OCI-LY1 (cell line): ENCODE measurements at regions not wholly inside any gene's neighbourhood (a gene's known extent, or its start where the extent isn't known, plus 50 kb on each side); places are given as distances from the start of the nearest gene placed in this dataset.
"Not testable (repeated sequence)": the region's sequence is repeated elsewhere in the genome, so short reads cannot be mapped to it uniquely, and the experiment has no call there.

Experiments
- H2AFZ ChIP-seq: fragments of 200-600 bp; sonication (generic), shearing (Covaris generic); 2 replicates; pipeline ENCODE4 v1.6.0; 2014; ENCODE audit warnings: antibody characterized with exemption, mild to moderate bottlenecking, low read length
- H3F3A ChIP-seq: fragments of 200-600 bp; sonication (generic), shearing (Covaris generic); 2 replicates; pipeline ENCODE4 v1.6.0; 2014; ENCODE audit warnings: mild to moderate bottlenecking, antibody characterized with exemption, low read length, moderate library complexity; ENCODE audit not compliant: insufficient read depth
- H3K27ac ChIP-seq: fragments of 200-600 bp; sonication (generic); 2 replicates; pipeline ENCODE4 v1.5.1; 2014; ENCODE audit warnings: low read length, mixed run types, mild to moderate bottlenecking, low read depth; ENCODE audit not compliant: poor library complexity, severe bottlenecking
- H3K27me3 ChIP-seq: fragments of 200-600 bp; sonication (generic); 2 replicates; pipeline ENCODE4 v1.6.0; 2014; ENCODE audit warnings: antibody characterized with exemption, mild to moderate bottlenecking, low read length, moderate library complexity; ENCODE audit not compliant: insufficient read depth
- H3K36me3 ChIP-seq: fragments of 200-600 bp; sonication (generic); 2 replicates; pipeline ENCODE4 v1.6.1; 2014; ENCODE audit warnings: mild to moderate bottlenecking, antibody characterized with exemption, low read length, moderate library complexity, mixed read lengths; ENCODE audit not compliant: insufficient read depth
- H3K4me1 ChIP-seq: fragments of 200-600 bp; sonication (generic); 2 replicates; pipeline ENCODE4 v1.5.1; 2014; ENCODE audit warnings: mild to moderate bottlenecking, low read length, moderate library complexity; ENCODE audit not compliant: insufficient read depth, severe bottlenecking
- H3K4me2 ChIP-seq: fragments of 200-600 bp; sonication (generic), shearing (Covaris generic); 2 replicates; pipeline ENCODE4 v1.6.1; 2014; ENCODE audit warnings: low read length
- H3K4me3 ChIP-seq: fragments of 200-600 bp; sonication (generic); 2 replicates; pipeline ENCODE4 v1.5.1; 2014; ENCODE audit warnings: low read length, low read depth, mild to moderate bottlenecking, mixed read lengths; ENCODE audit not compliant: poor library complexity, severe bottlenecking
- H3K79me2 ChIP-seq: fragments of 200-600 bp; shearing (Covaris generic); 2 replicates; pipeline ENCODE4 v1.6.1; 2016; ENCODE audit warnings: mixed run types, low read length, mixed read lengths; ENCODE audit not compliant: insufficient read depth
- H3K9ac ChIP-seq: fragments of 200-600 bp; sonication (generic), shearing (Covaris generic); 2 replicates; pipeline ENCODE4 v1.6.1; 2014; ENCODE audit warnings: mild to moderate bottlenecking, low read length, mixed read lengths
- H3K9me2 ChIP-seq: fragments of 200-600 bp; sonication (generic), shearing (Covaris generic); 2 replicates; pipeline ENCODE4 v1.6.1; 2014; ENCODE audit warnings: low read depth, mild to moderate bottlenecking, low read length, mixed read lengths
- H3K9me3 ChIP-seq: fragments of 200-600 bp; shearing (Covaris generic); 2 replicates; pipeline ENCODE4 v1.6.1; 2014; ENCODE audit warnings: low read length, mixed read lengths
- H4K20me1 ChIP-seq: fragments of 200-600 bp; sonication (generic), shearing (Covaris generic); 2 replicates; pipeline ENCODE4 v1.6.0; 2016; ENCODE audit warnings: mild to moderate bottlenecking, low read length; ENCODE audit not compliant: insufficient read depth
- EZH2 ChIP-seq: fragments of 200-600 bp; sonication (generic), shearing (Covaris generic); IDR thresholded peaks from 2 replicates; pipeline ENCODE4 v1.8.0; 2017; ENCODE audit warnings: borderline replicate concordance, mixed run types, mild to moderate bottlenecking, antibody characterized with exemption, low read length, moderate library complexity, mixed read lengths
- TF ChIP-seq, protein P1 (sequence below): fragments of 200-600 bp; sonication (generic), shearing (Covaris generic); IDR thresholded peaks from 2 replicates; pipeline ENCODE4 v1.5.1; 2017; ENCODE audit warnings: mild to moderate bottlenecking, antibody characterized with exemption, low read length, moderate library complexity, mixed read lengths

DNA sequence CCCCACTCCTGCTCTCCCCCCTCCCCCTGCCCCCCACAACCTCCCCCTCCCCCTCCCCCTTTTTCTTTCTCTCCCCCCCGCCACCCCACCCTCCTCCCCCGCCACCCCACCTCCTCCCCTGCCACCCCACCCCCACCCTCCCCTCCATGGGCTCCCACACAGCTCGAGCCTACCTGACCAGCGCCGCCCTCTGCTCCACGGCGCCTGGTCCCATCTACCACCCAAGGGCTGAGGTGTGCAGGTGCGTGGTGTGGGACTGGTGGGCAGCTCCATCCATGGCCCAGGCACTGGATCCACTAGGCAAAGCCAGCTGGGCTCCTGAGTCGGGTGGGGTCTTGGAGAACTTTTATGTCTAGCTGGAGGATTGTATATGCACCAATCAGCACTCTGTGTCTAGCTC lies 68.3 kb upstream of the KCNAB1 start:
- Histone ChIP-seq H3K27ac (no peak overlapping the region), H3F3A (no peaks in the 10 kb centered on the region), H3K4me2 (no peak overlapping the region), H3K79me2 (no peaks in the 10 kb centered on the region), H3K36me3 (no peaks in the 10 kb centered on the region), H3K9ac (no peak overlapping the region), H2AFZ (no peak overlapping the region), H3K9me2 (no peaks in the 10 kb centered on the region), H4K20me1 (no peaks in the 10 kb centered on the region), H3K9me3 (no peaks in the 10 kb centered on the region), H3K4me3 (no peak overlapping the region), H3K4me1 (no peaks in the 10 kb centered on the region), H3K27me3 (peaks cover 5% of the 10 kb centered on the region; the same call in 1 of the 2 replicates)
- TF ChIP-seq, protein P1, sequence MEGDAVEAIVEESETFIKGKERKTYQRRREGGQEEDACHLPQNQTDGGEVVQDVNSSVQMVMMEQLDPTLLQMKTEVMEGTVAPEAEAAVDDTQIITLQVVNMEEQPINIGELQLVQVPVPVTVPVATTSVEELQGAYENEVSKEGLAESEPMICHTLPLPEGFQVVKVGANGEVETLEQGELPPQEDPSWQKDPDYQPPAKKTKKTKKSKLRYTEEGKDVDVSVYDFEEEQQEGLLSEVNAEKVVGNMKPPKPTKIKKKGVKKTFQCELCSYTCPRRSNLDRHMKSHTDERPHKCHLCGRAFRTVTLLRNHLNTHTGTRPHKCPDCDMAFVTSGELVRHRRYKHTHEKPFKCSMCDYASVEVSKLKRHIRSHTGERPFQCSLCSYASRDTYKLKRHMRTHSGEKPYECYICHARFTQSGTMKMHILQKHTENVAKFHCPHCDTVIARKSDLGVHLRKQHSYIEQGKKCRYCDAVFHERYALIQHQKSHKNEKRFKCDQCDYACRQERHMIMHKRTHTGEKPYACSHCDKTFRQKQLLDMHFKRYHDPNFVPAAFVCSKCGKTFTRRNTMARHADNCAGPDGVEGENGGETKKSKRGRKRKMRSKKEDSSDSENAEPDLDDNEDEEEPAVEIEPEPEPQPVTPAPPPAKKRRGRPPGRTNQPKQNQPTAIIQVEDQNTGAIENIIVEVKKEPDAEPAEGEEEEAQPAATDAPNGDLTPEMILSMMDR, result no peak
- no peak for TF ChIP-seq EZH2

DNA sequence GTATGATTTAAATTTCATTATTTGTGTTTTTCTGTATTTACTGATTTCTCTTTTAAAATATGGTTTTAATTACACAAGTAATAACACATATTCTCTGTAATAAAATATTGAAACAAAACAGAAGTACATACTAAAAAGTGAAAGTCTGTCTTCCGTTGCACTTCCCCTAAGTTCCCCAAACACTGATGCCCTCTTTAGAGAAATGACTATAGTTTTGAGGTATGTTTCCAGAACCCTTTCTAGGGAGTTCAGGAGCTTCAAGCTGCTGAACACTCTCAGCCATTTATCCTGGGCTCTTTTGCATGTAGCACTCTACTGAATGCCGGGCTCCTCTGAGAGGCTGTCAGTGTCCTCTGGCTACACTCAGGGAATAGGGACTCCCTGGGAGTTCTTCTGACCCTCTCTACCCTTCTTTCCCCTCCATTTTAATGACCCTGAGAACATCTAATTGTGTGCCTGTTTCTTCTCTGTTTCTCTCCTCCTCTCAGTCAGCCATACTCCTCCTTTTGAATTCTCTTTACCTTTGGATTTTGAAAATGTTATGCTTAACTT lies 60.4 kb upstream of the KCNAB1 start:
- H2AFZ ChIP-seq, result no peak overlapping the region
- H3K27ac ChIP-seq, result no peak overlapping the region
- H3K36me3 ChIP-seq, result no peaks in the 10 kb centered on the region
- H3K9ac ChIP-seq, result no peak overlapping the region
- no peaks in the 10 kb centered on the region for H3F3A ChIP-seq
- H3K9me3 ChIP-seq, result no peaks in the 10 kb centered on the region
- H3K4me1 ChIP-seq, result no peaks in the 10 kb centered on the region
- H3K9me2 ChIP-seq, result no peaks in the 10 kb centered on the region
- no peaks in the 10 kb centered on the region for H4K20me1 ChIP-seq
- H3K27me3 ChIP-seq, result no peaks in the 10 kb centered on the region
- no peak overlapping the region for H3K4me2 ChIP-seq
- no peak for TF ChIP-seq EZH2
- TF ChIP-seq, protein P1, result no peak
- H3K79me2 ChIP-seq, result no peaks in the 10 kb centered on the region
- no peak overlapping the region for H3K4me3 ChIP-seq

DNA sequence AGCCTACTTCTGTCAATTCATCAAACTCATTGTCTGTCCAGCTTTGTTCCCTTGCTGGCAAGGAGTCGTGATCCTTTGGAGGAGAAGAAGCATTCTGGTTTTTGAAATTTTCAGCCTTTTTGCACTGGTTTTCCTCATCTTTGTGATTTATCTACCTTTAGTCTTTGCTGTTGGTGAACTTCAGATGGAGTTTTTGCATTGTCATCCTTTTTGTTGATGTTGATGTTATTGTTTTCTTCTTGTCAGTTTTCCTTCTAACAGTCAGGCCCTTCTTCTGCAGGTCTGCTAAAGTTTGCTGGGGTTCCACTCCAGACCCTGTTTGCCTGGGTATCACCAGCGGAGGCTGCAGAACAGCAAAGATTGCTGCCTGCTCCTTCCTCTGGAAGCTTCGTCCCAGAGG lies 52.2 kb upstream of the KCNAB1 start:
- not testable (repeated sequence) for H3K9me2 ChIP-seq, H3K27me3 ChIP-seq, H3K9me3 ChIP-seq, H3K79me2 ChIP-seq, H3K27ac ChIP-seq, H2AFZ ChIP-seq, H3K9ac ChIP-seq, H3F3A ChIP-seq, H3K4me3 ChIP-seq, H4K20me1 ChIP-seq, H3K4me1 ChIP-seq, H3K4me2 ChIP-seq, H3K36me3 ChIP-seq

DNA sequence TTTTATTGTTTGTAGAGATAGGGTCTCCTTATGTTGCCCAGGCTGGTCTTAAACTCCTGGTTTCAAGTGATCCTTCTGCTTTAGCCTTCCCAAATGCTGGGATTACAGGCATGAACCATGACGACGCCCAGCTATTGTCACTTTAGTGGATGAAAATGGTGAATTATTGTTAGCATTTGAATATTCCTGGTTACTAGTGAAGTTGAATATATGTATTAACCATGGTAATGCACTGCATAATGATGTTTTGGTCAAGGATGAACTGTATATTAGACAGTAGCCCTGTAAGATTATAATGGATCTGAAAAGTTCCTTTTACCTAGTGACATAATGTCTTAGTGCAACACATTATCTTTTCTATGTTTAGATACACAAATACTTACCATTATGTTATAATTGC lies 50.4 kb upstream of the KCNAB1 start:
- H3K79me2 ChIP-seq, result no peaks in the 10 kb centered on the region
- H3K4me1 ChIP-seq, result no peaks in the 10 kb centered on the region
- TF ChIP-seq, protein P1, result no peak
- TF ChIP-seq EZH2, result no peak

More for the DNA sequence above, 50.4 kb upstream of the KCNAB1 start:
- Histone ChIP-seq H3K27me3 (no peaks in the 10 kb centered on the region), H3K9ac (no peak overlapping the region), H3K36me3 (no peaks in the 10 kb centered on the region), H4K20me1 (no peaks in the 10 kb centered on the region), H3F3A (no peaks in the 10 kb centered on the region), H2AFZ (no peak overlapping the region), H3K27ac (no peak overlapping the region), H3K4me2 (no peak overlapping the region), H3K4me3 (no peak overlapping the region), H3K9me3 (no peaks in the 10 kb centered on the region), H3K9me2 (no peaks in the 10 kb centered on the region)
